ENCODE measurements at regions not wholly inside any gene's neighbourhood (a gene's known extent, or its start where the extent isn't known, plus 50 kb on each side); places are given as distances from the start of the nearest gene placed in this dataset.

DNA sequence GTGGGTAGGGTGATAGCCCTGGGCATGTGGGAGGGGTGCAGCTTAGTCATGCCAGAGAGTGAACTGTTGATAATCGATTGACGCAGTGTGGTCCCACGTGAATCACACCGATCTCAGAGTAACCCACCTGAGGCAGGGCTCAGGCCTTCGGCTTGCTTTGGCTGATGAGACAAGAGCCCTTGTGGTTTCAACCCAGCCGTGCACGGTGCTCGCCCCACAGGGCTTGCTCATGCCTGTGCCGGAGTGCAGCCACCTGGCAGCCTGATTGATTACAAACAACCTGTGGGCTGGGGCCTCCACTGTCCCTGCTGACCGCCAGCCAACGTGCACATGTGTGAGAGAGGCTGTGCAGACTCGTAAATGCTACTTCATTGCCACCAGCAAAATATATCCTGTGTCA is 144.9 kb upstream of the ADARB2 start:
- no peak overlapping the region for H2AFZ ChIP-seq (ENCODE audit: low read depth, low read length, severe bottlenecking)
- H3K4me2 ChIP-seq (ENCODE audit: low read depth, low read length, poor library complexity, severe bottlenecking) = no peak overlapping the region
- H3K36me3 ChIP-seq (ENCODE audit: low read length) = no peaks in the 10 kb centered on the region
- no peaks in the 10 kb centered on the region for H3K9me2 ChIP-seq (replicated peaks; ENCODE audit: insufficient read depth, low read length)
- H3K9me3 ChIP-seq (ENCODE audit: insufficient read depth, low read length) = no peaks in the 10 kb centered on the region
- H3K27ac ChIP-seq (ENCODE audit: low read depth, low read length) = no peak overlapping the region
- H3K4me3 ChIP-seq (ENCODE audit: insufficient read depth, low read length, poor library complexity, severe bottlenecking) = no peak overlapping the region
- TF ChIP-seq, protein P1, sequence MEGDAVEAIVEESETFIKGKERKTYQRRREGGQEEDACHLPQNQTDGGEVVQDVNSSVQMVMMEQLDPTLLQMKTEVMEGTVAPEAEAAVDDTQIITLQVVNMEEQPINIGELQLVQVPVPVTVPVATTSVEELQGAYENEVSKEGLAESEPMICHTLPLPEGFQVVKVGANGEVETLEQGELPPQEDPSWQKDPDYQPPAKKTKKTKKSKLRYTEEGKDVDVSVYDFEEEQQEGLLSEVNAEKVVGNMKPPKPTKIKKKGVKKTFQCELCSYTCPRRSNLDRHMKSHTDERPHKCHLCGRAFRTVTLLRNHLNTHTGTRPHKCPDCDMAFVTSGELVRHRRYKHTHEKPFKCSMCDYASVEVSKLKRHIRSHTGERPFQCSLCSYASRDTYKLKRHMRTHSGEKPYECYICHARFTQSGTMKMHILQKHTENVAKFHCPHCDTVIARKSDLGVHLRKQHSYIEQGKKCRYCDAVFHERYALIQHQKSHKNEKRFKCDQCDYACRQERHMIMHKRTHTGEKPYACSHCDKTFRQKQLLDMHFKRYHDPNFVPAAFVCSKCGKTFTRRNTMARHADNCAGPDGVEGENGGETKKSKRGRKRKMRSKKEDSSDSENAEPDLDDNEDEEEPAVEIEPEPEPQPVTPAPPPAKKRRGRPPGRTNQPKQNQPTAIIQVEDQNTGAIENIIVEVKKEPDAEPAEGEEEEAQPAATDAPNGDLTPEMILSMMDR (IDR thresholded peaks at IDR 0.05; ENCODE audit: insufficient read depth, low read length, poor library complexity, severe bottlenecking) = no peak
- TF ChIP-seq EZH2phosphoT487 (conservative IDR thresholded peaks at IDR 0.05; ENCODE audit: low read length) = no peak
- no peaks in the 10 kb centered on the region for H3F3A ChIP-seq (ENCODE audit: insufficient read depth)
- no peaks in the 10 kb centered on the region for H3K27me3 ChIP-seq (ENCODE audit: low read length)
- no peaks in the 10 kb centered on the region for H4K20me1 ChIP-seq (ENCODE audit: low read depth, low read length)
- no peaks in the 10 kb centered on the region for H3K79me2 ChIP-seq (ENCODE audit: insufficient read depth, low read length)
- H3K9ac ChIP-seq (ENCODE audit: low read length) = no peak overlapping the region

DNA sequence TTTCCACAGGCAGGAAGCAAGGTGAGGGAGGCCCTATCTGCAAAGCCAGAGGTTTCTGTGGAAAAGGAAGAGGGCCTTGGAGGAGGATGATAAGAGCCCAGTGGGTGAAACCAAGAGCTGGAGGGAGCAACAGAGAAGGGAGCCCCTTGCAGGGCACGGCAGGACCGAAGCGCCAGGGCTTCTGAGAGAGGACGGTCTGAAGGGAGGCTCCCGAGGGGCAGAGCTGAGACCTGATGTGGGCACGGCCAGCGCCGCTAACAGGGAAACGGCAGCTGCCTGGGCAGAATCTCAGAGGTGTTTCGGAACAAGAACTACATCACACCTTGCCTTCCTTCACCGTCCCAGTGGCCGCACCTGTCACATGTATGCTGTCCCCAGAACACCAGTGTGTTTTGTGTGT is 144.3 kb upstream of the ADARB2 start:
- Histone ChIP-seq H3K27me3 (ENCODE audit: low read length) (no peaks in the 10 kb centered on the region), H3F3A (ENCODE audit: insufficient read depth) (no peaks in the 10 kb centered on the region), H3K4me3 (ENCODE audit: insufficient read depth, low read length, poor library complexity, severe bottlenecking) (no peak overlapping the region), H3K9me3 (ENCODE audit: insufficient read depth, low read length) (no peaks in the 10 kb centered on the region), H2AFZ (ENCODE audit: low read depth, low read length, severe bottlenecking) (no peak overlapping the region), H3K79me2 (ENCODE audit: insufficient read depth, low read length) (no peaks in the 10 kb centered on the region), H3K9me2 (replicated peaks; ENCODE audit: insufficient read depth, low read length) (no peaks in the 10 kb centered on the region), H3K36me3 (ENCODE audit: low read length) (no peaks in the 10 kb centered on the region), H3K4me2 (ENCODE audit: low read depth, low read length, poor library complexity, severe bottlenecking) (no peak overlapping the region), H3K27ac (ENCODE audit: low read depth, low read length) (no peak overlapping the region), H3K9ac (ENCODE audit: low read length) (no peak overlapping the region), H4K20me1 (ENCODE audit: low read depth, low read length) (no peaks in the 10 kb centered on the region)
- TF ChIP-seq EZH2phosphoT487 (conservative IDR thresholded peaks at IDR 0.05; ENCODE audit: low read length) = no peak
- TF ChIP-seq, protein P1 (IDR thresholded peaks at IDR 0.05; ENCODE audit: insufficient read depth, low read length, poor library complexity, severe bottlenecking) = no peak

DNA sequence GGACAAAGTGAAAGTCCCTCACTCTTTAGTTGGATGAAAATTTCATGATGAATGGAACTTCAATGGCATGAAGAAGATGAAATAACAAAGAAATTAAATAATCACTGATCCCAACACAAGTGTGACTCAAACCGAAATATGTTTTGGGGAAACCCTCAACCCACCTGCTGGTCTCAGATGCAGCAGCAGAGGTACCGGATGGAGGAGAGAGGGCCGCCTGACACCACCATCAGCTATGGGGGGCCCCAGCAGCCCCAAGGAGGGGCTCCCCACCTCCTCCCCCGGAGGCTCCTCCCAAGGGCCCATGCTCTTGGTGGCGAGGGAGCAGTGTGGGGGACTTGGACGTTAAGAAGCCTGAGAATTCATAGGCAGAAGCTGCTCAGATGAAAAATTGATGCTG is 137.2 kb upstream of the ADARB2 start:
- Histone ChIP-seq H4K20me1 (ENCODE audit: low read depth, low read length) (no peaks in the 10 kb centered on the region), H3K27ac (ENCODE audit: low read depth, low read length) (no peak overlapping the region), H3K36me3 (ENCODE audit: low read length) (no peaks in the 10 kb centered on the region), H3K4me2 (ENCODE audit: low read depth, low read length, poor library complexity, severe bottlenecking) (no peak overlapping the region), H3K4me3 (ENCODE audit: insufficient read depth, low read length, poor library complexity, severe bottlenecking) (no peak overlapping the region), H3K79me2 (ENCODE audit: insufficient read depth, low read length) (no peaks in the 10 kb centered on the region), H3F3A (ENCODE audit: insufficient read depth) (no peaks in the 10 kb centered on the region), H3K9ac (ENCODE audit: low read length) (no peak overlapping the region), H3K9me3 (ENCODE audit: insufficient read depth, low read length) (no peaks in the 10 kb centered on the region), H2AFZ (ENCODE audit: low read depth, low read length, severe bottlenecking) (no peak overlapping the region), H3K27me3 (ENCODE audit: low read length) (no peaks in the 10 kb centered on the region), H3K9me2 (replicated peaks; ENCODE audit: insufficient read depth, low read length) (no peaks in the 10 kb centered on the region)
- TF ChIP-seq, protein P1 (IDR thresholded peaks at IDR 0.05; ENCODE audit: insufficient read depth, low read length, poor library complexity, severe bottlenecking) = no peak
- TF ChIP-seq EZH2phosphoT487 (conservative IDR thresholded peaks at IDR 0.05; ENCODE audit: low read length) = no peak

Measured in SU-DHL-6 (cell line).